Ovary (tissue), 3 donors: ENCODE measurements at regions not wholly inside any gene's neighbourhood (a gene's known extent, or its start where the extent isn't known, plus 50 kb on each side); places are given as distances from the start of the nearest gene placed in this dataset.

ENCODE experiments used
- EP300 ChIP-seq: sonication (generic); formaldehyde crosslinking; IDR thresholded peaks from one replicate; pipeline ENCODE4 v1.6.1; 2017; ENCODE audit warnings: antibody characterized with exemption
- POLR2A ChIP-seq: fragments of 450-650 bp; IDR thresholded peaks from one replicate; pipeline ENCODE4 v1.6.1; 2017; ENCODE audit warnings: antibody characterized with exemption, mild to moderate bottlenecking, moderate library complexity
- TF ChIP-seq, protein P1 (sequence below), 3 donors: fragments of 450-650 bp in 2 of 3; fragments of 200-600 bp in 1 of 3; IDR thresholded peaks; one replicate each; pipeline versions ENCODE4 v1.5.1 to v1.8.0; 2016 to 2022; ENCODE audit warnings: antibody characterized with exemption in 3 of 3, mild to moderate bottlenecking in 1 of 3
- donor health status: DM: no; HTN: no; CAD: no.

- TF ChIP-seq, protein P1, sequence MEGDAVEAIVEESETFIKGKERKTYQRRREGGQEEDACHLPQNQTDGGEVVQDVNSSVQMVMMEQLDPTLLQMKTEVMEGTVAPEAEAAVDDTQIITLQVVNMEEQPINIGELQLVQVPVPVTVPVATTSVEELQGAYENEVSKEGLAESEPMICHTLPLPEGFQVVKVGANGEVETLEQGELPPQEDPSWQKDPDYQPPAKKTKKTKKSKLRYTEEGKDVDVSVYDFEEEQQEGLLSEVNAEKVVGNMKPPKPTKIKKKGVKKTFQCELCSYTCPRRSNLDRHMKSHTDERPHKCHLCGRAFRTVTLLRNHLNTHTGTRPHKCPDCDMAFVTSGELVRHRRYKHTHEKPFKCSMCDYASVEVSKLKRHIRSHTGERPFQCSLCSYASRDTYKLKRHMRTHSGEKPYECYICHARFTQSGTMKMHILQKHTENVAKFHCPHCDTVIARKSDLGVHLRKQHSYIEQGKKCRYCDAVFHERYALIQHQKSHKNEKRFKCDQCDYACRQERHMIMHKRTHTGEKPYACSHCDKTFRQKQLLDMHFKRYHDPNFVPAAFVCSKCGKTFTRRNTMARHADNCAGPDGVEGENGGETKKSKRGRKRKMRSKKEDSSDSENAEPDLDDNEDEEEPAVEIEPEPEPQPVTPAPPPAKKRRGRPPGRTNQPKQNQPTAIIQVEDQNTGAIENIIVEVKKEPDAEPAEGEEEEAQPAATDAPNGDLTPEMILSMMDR (IDR thresholded peaks at IDR 0.05), result no peak
- TF ChIP-seq POLR2A (no peak), EP300 (no peak)
These were observed 655.2 kb downstream of the LMO4 start for GRCh38 chr1:87983841-87984240.
